ENCODE measurements at regions not wholly inside any gene's neighbourhood (a gene's known extent, or its start where the extent isn't known, plus 50 kb on each side); places are given as distances from the start of the nearest gene placed in this dataset.

DNA sequence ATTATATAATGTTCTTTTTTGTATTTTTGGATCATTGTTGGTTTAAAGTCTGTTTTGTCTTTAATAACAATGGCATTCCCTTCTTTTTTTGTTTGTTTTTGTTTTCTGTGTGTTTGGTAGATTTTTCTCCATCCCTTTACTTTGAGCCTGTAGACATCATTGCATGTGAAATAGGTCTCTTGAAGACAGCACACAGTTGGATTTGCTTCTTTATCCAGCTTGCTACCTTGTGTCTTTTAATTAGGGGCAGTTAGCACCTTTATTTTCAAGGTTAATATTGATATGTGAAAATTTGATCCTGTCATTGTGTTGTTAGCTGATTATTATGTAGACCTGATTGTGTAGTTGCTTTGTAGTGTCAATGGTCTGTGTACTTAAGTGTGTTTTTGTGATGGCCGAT, 235.7 kb downstream of the KCNJ3 start:
- TF ChIP-seq, protein P1, sequence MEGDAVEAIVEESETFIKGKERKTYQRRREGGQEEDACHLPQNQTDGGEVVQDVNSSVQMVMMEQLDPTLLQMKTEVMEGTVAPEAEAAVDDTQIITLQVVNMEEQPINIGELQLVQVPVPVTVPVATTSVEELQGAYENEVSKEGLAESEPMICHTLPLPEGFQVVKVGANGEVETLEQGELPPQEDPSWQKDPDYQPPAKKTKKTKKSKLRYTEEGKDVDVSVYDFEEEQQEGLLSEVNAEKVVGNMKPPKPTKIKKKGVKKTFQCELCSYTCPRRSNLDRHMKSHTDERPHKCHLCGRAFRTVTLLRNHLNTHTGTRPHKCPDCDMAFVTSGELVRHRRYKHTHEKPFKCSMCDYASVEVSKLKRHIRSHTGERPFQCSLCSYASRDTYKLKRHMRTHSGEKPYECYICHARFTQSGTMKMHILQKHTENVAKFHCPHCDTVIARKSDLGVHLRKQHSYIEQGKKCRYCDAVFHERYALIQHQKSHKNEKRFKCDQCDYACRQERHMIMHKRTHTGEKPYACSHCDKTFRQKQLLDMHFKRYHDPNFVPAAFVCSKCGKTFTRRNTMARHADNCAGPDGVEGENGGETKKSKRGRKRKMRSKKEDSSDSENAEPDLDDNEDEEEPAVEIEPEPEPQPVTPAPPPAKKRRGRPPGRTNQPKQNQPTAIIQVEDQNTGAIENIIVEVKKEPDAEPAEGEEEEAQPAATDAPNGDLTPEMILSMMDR (IDR thresholded peaks at IDR 0.05; ENCODE audit: insufficient read depth, low read depth, low read length): no peak
- TF ChIP-seq EZH2 (IDR thresholded peaks at IDR 0.05; ENCODE audit: insufficient read depth, low read length): no peak

Measured in astrocyte (in vitro differentiated cells and primary cell).